Activated CD4-positive, alpha-beta T cell treated with anti-CD3 and anti-CD28 coated beads, Interleukin-10, Interleukin-2, amounts not matched to agents 100 ng/mL and 50 ng/mL, durations not matched to agents 16 hours and 8 hours (primary cell): ENCODE measurements at regions not wholly inside any gene's neighbourhood (a gene's known extent, or its start where the extent isn't known, plus 50 kb on each side); places are given as distances from the start of the nearest gene placed in this dataset.

Experiments used
- DNase-seq: peaks from one replicate; pipeline ENCODE4 v3.0.0-alpha.2; 2020

GRCh38 chr14:98754343-98755020 is 517.5 kb downstream of the BCL11B start:
- DNase-seq: peak; percentile 9

GRCh38 chr14:98756749-98757148 is 515.2 kb downstream of the BCL11B start:
- DNase-seq: no peak

GRCh38 chr14:98758440-98758839 is 513.6 kb downstream of the BCL11B start:
- DNase-seq: no peak

GRCh38 chr14:98761993-98762392 is 510.0 kb downstream of the BCL11B start:
- no peak for DNase-seq

- no peak for DNase-seq
Observed at GRCh38 chr14:98766818-98767217, 505.2 kb downstream of the BCL11B start.

- no peak for DNase-seq
Observed at GRCh38 chr14:98769326-98769725, 502.7 kb downstream of the BCL11B start.

- no peak for DNase-seq
Observed at GRCh38 chr14:98770151-98770550, 501.8 kb downstream of the BCL11B start.

- no peak for DNase-seq
Observed at GRCh38 chr14:98773814-98774213, 498.2 kb downstream of the BCL11B start.

GRCh38 chr14:98775892-98776291 is 496.1 kb downstream of the BCL11B start:
- DNase-seq: no peak

- no peak for DNase-seq
Observed at GRCh38 chr14:98782062-98782461, 489.9 kb downstream of the BCL11B start.

- no peak for DNase-seq
Observed at GRCh38 chr14:98785578-98785977, 486.4 kb downstream of the BCL11B start.

GRCh38 chr14:98786456-98786855 is 485.5 kb downstream of the BCL11B start:
- DNase-seq: no peak

- DNase-seq: no peak
Observed at GRCh38 chr14:98791661-98792060, 480.3 kb downstream of the BCL11B start.

- DNase-seq: no peak
Observed at GRCh38 chr14:98792171-98792570, 479.8 kb downstream of the BCL11B start.

GRCh38 chr14:98798099-98798498 is 473.9 kb downstream of the BCL11B start:
- no peak for DNase-seq

GRCh38 chr14:98799891-98800290 is 472.1 kb downstream of the BCL11B start:
- no peak for DNase-seq

- no peak for DNase-seq
Observed at GRCh38 chr14:98802044-98802443, 470.0 kb downstream of the BCL11B start.

- DNase-seq: no peak
Observed at GRCh38 chr14:98803196-98803595, 468.8 kb downstream of the BCL11B start.

- DNase-seq: no peak
Observed at GRCh38 chr14:98808494-98809407, 463.2 kb downstream of the BCL11B start.

GRCh38 chr14:98816195-98816594 is 455.8 kb downstream of the BCL11B start:
- no peak for DNase-seq

GRCh38 chr14:98816720-98817119 is 455.3 kb downstream of the BCL11B start:
- no peak for DNase-seq

- no peak for DNase-seq
Observed at GRCh38 chr14:98819132-98819866, 452.7 kb downstream of the BCL11B start.

GRCh38 chr14:98819867-98820206 is 452.2 kb downstream of the BCL11B start:
- no peak for DNase-seq

GRCh38 chr14:98822917-98823316 is 449.1 kb downstream of the BCL11B start:
- no peak for DNase-seq
